GM12874 (cell line): ENCODE measurements at regions not wholly inside any gene's neighbourhood (a gene's known extent, or its start where the extent isn't known, plus 50 kb on each side); places are given as distances from the start of the nearest gene placed in this dataset.

Experiments used
- CTCF ChIP-seq: IDR thresholded peaks from 2 replicates; pipeline ENCODE4 v1.5.1; 2011; ENCODE audit warnings: low read depth, mild to moderate bottlenecking, control low read depth, low read length, moderate library complexity; ENCODE audit not compliant: insufficient read depth

GRCh38 chr2:61649021-61649420 lies 110.9 kb upstream of the XPO1 start:
- TF ChIP-seq CTCF, result no peak

GRCh38 chr2:61647044-61647443 lies 108.9 kb upstream of the XPO1 start:
- no peak for TF ChIP-seq CTCF

- TF ChIP-seq CTCF, result no peak
Observed at GRCh38 chr2:61645911-61646310, 107.8 kb upstream of the XPO1 start.

- TF ChIP-seq CTCF, result no peak
Observed at GRCh38 chr2:61640406-61640805, 102.2 kb upstream of the XPO1 start.

GRCh38 chr2:61639721-61640120 lies 101.6 kb upstream of the XPO1 start:
- no peak for TF ChIP-seq CTCF

GRCh38 chr2:61636686-61637085 lies 98.5 kb upstream of the XPO1 start:
- TF ChIP-seq CTCF, result no peak

- no peak for TF ChIP-seq CTCF
Observed at GRCh38 chr2:61634512-61634911, 96.4 kb upstream of the XPO1 start.

- no peak for TF ChIP-seq CTCF
Observed at GRCh38 chr2:61633250-61633649, 95.1 kb upstream of the XPO1 start.
